GM20000 (cell line): ENCODE measurements at regions not wholly inside any gene's neighbourhood (a gene's known extent, or its start where the extent isn't known, plus 50 kb on each side); places are given as distances from the start of the nearest gene placed in this dataset.

Source experiments
- DNase-seq: peaks from one replicate; pipeline ENCODE4 v3.0.0; 2012; ENCODE audit warnings: low spot score
- CTCF ChIP-seq: IDR thresholded peaks from 2 replicates; pipeline ENCODE4 v1.5.1; 2012; ENCODE audit warnings: mild to moderate bottlenecking, control low read depth; ENCODE audit errors: extremely low read depth, missing control alignments

GRCh38 chr6:15875797-15876196 is 213.0 kb upstream of the DTNBP1 start:
- no peak for TF ChIP-seq CTCF
- DNase-seq, result no peak

GRCh38 chr6:15874821-15875220 is 212.0 kb upstream of the DTNBP1 start:
- no peak for TF ChIP-seq CTCF
- DNase-seq, result no peak

GRCh38 chr6:15874326-15874725 is 211.5 kb upstream of the DTNBP1 start:
- TF ChIP-seq CTCF, result no peak
- DNase-seq, result no peak

GRCh38 chr6:15872241-15873103 is 209.6 kb upstream of the DTNBP1 start:
- TF ChIP-seq CTCF, result no peak
- DNase-seq, result no peak

- DNase-seq, result no peak
- no peak for TF ChIP-seq CTCF
Measured at GRCh38 chr6:15871276-15871675, 208.4 kb upstream of the DTNBP1 start.

- no peak for DNase-seq
- TF ChIP-seq CTCF, result no peak
Measured at GRCh38 chr6:15870333-15871043, 207.7 kb upstream of the DTNBP1 start.

GRCh38 chr6:15864708-15865062 is 201.9 kb upstream of the DTNBP1 start:
- no peak for TF ChIP-seq CTCF
- no peak for DNase-seq
